Naive thymus-derived CD4-positive, alpha-beta T cell (primary cell): ENCODE measurements at regions not wholly inside any gene's neighbourhood (a gene's known extent, or its start where the extent isn't known, plus 50 kb on each side); places are given as distances from the start of the nearest gene placed in this dataset.
"Not testable (repeated sequence)": the region's sequence is repeated elsewhere in the genome, so short reads cannot be mapped to it uniquely, and the experiment has no call there.

Experiments
- ATAC-seq: fragments of 150-1000 bp; cut with Tn5 transposase; 2 replicates; pipeline ENCODE4 v1.10.0; 2021; ENCODE audit warnings: mild to moderate bottlenecking, moderate library complexity
- CTCF ChIA-PET: fragments of 350-600 bp; sonication (Branson Sonifier 250); formaldehyde crosslinking; loops from one replicate; lab custom pipeline; 2021; ENCODE audit warnings: antibody characterized with exemption; lab: Charles Lee
- POLR2A ChIA-PET: fragments of 350-600 bp; sonication (Branson Sonifier 250); formaldehyde crosslinking; loops from one replicate; lab custom pipeline; 2021; ENCODE audit warnings: antibody characterized with exemption, inconsistent platforms; lab: Charles Lee
- DNase-seq, 9 donors: peaks; one replicate each; pipeline versions ENCODE4 v3.0.0 to v3.0.0-alpha.2; 2020 to 2022; ENCODE audit warnings: mixed read lengths in 1 of 9
- H3K27ac ChIP-seq: one replicate; pipeline ENCODE4 v1.7.0; 2013; ENCODE audit warnings: mild to moderate bottlenecking, low read depth, low read length, moderate library complexity
- H3K27me3 ChIP-seq, 2 donors: one replicate each; pipeline ENCODE4 v1.7.0; 2013; ENCODE audit warnings: low read length in 2 of 2, mild to moderate bottlenecking in 2 of 2, moderate library complexity in 2 of 2; ENCODE audit not compliant: control insufficient read depth in 2 of 2, insufficient read depth in 2 of 2
- H3K36me3 ChIP-seq, 3 experiments: 1 replicate in 2 of 3; 2 replicates in 1 of 3; pipeline ENCODE4 v1.7.0; 2013; ENCODE audit warnings: low read length in 3 of 3, mild to moderate bottlenecking in 3 of 3, moderate library complexity in 1 of 3; ENCODE audit not compliant: insufficient read depth in 3 of 3, control insufficient read depth in 2 of 3
- H3K4me1 ChIP-seq, 2 donors: one replicate each; pipeline ENCODE4 v1.7.0; 2013; ENCODE audit warnings: low read length in 2 of 2, mild to moderate bottlenecking in 2 of 2, moderate library complexity in 1 of 2; ENCODE audit not compliant: control insufficient read depth in 2 of 2, insufficient read depth in 2 of 2
- H3K4me3 ChIP-seq: 2 replicates; pipeline ENCODE4 v1.7.0; 2013; ENCODE audit warnings: mild to moderate bottlenecking, low read length
- H3K9me3 ChIP-seq, 3 experiments: 1 replicate in 2 of 3; 2 replicates in 1 of 3; pipeline ENCODE4 v1.7.0; 2013; ENCODE audit warnings: low read length in 3 of 3; ENCODE audit not compliant: control insufficient read depth in 2 of 3
- H3K27ac Mint-ChIP-seq, 9 donors: one replicate each; pipeline ENCODE4 v1.8.0; 2020 to 2022; ENCODE audit warnings: mixed read lengths in 9 of 9, mild to moderate bottlenecking in 8 of 9, moderate library complexity in 5 of 9, inconsistent platforms in 2 of 9
- H3K27me3 Mint-ChIP-seq, 5 donors: one replicate each; pipeline ENCODE4 v1.8.0; 2021 to 2022; ENCODE audit warnings: mixed read lengths in 5 of 5, mild to moderate bottlenecking in 1 of 5
- H3K36me3 Mint-ChIP-seq, 5 donors: one replicate each; pipeline ENCODE4 v1.8.0; 2020 to 2022; ENCODE audit warnings: mixed read lengths in 5 of 5, mild to moderate bottlenecking in 3 of 5, inconsistent platforms in 1 of 5
- H3K4me1 Mint-ChIP-seq, 7 donors: one replicate each; pipeline ENCODE4 v1.8.0; 2020 to 2022; ENCODE audit warnings: mixed read lengths in 7 of 7, mild to moderate bottlenecking in 3 of 7, inconsistent platforms in 1 of 7
- H3K4me3 Mint-ChIP-seq, 10 donors: one replicate each; pipeline ENCODE4 v1.8.0; 2020 to 2022; ENCODE audit warnings: mild to moderate bottlenecking in 10 of 10, mixed read lengths in 10 of 10, moderate library complexity in 6 of 10, inconsistent platforms in 2 of 10
- H3K9me3 Mint-ChIP-seq, 11 donors: one replicate each; pipeline ENCODE4 v1.8.0; 2020 to 2022; ENCODE audit warnings: mixed read lengths in 11 of 11, mild to moderate bottlenecking in 4 of 11, inconsistent platforms in 1 of 11, moderate library complexity in 1 of 11
- intact Hi-C, 2 donors: fragments of 100-400 bp; cut with micrococcal nuclease; formaldehyde crosslinking; loops; one replicate each; pipeline ENCODE4 v1.15.1; 2023

DNA sequence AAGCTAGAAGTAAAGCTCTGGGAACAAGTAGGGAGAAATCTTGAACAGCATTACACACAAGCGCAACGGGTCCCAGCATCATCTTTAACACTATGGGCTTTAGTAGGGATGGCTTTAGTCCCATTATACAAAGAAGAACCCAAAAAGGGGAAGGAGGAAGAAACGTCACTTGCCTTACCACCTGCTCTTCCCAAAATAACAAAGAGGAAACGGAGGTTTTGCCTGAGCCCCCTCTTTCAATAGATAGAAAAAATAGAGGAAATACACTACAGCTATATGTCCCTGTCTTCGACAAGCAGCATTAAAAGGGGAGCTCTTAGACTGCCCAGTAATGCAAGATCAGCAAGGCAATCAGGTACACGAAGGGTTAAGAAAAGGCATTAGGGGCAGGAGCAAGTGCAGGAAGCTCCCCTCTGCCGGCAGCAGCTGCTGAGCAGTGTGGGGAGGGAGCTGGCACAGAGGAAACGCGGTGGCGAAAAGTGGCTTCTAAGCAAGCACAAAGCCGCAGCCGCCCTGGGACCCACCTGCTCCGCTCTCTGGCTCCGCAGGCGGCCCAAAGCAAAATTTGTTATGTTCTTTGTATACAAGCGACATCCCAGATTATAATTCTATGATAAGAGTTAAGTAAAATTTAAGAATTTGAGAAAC lies 1172.4 kb downstream of the TMEM121 start:
- CTCF ChIA-PET, POLR2A ChIA-PET, H3K4me3 ChIP-seq, intact Hi-C loops, H3K27me3 ChIP-seq, H3K4me1 ChIP-seq, H3K27ac ChIP-seq, H3K36me3 ChIP-seq, H3K9me3 Mint-ChIP-seq, H3K9me3 ChIP-seq, H3K36me3 Mint-ChIP-seq: not testable (repeated sequence)
- DNase-seq = peak in 5 of 9 donors; percentile 33 to 58 (median 36)
- H3K27me3 Mint-ChIP-seq = peaks cover 0 to 18% (median 0%) of the 10 kb centered on the region in 5 donors
- H3K4me1 Mint-ChIP-seq = peaks cover 6 to 35% (median 20%) of the 10 kb centered on the region in 7 donors
- peak; percentile 73 for ATAC-seq
- H3K27ac Mint-ChIP-seq = peak overlapping the region in 3 of 9 donors; percentile 46 to 51 (median 49)
- H3K4me3 Mint-ChIP-seq = peak overlapping the region in 7 of 10 donors; percentile 32 to 75 (median 47)

GRCh38 chr14:106703651-106704050 lies 1177.3 kb downstream of the TMEM121 start:
- H3K36me3 Mint-ChIP-seq, H3K27me3 ChIP-seq, H3K9me3 Mint-ChIP-seq, DNase-seq, H3K27ac ChIP-seq, H3K9me3 ChIP-seq, H3K4me3 ChIP-seq, H3K36me3 ChIP-seq, H3K4me1 ChIP-seq, CTCF ChIA-PET, POLR2A ChIA-PET, H3K27me3 Mint-ChIP-seq, intact Hi-C loops: not testable (repeated sequence)
- H3K4me1 Mint-ChIP-seq = peaks cover 3 to 24% (median 14%) of the 10 kb centered on the region in 7 donors
- H3K27ac Mint-ChIP-seq = peak overlapping the region in 2 of 9 donors; percentile 56 to 75
- peak; percentile 54 for ATAC-seq
- H3K4me3 Mint-ChIP-seq = peak overlapping the region in 6 of 10 donors; percentile 7 to 53 (median 32)

DNA sequence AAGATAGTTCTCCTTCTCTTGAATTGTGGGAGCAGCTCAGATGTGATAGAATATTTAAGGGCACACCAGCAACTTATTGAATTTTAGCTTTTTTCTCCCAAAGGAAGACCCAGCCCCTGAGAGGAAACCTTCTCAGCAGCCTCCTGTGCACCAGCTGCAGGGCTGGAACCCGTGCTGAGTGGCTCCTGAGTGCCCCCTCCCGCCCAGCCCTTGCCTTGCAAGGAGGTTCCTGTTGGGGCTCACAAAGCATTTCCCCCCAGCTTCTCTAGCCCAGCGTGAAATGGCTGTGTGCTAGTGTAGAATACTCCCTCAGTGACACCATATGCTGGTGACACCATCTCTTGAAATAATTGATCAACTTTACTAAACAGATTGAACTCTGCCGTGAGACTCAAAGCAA lies 1180.1 kb downstream of the TMEM121 start:
- ATAC-seq, H3K36me3 ChIP-seq, DNase-seq, H3K4me3 Mint-ChIP-seq, H3K27ac Mint-ChIP-seq, H3K27me3 Mint-ChIP-seq, H3K27me3 ChIP-seq, H3K27ac ChIP-seq, H3K4me3 ChIP-seq, POLR2A ChIA-PET, H3K9me3 ChIP-seq, H3K4me1 ChIP-seq, CTCF ChIA-PET, H3K36me3 Mint-ChIP-seq, H3K9me3 Mint-ChIP-seq, intact Hi-C loops: not testable (repeated sequence)
- peaks cover 0 to 12% (median 5%) of the 10 kb centered on the region in 7 donors for H3K4me1 Mint-ChIP-seq

- ATAC-seq, H3K9me3 Mint-ChIP-seq, H3K27me3 ChIP-seq, H3K4me3 ChIP-seq, H3K36me3 ChIP-seq, H3K4me3 Mint-ChIP-seq, H3K27ac ChIP-seq, H3K36me3 Mint-ChIP-seq, H3K27me3 Mint-ChIP-seq, intact Hi-C loops, POLR2A ChIA-PET, H3K4me1 ChIP-seq, DNase-seq, H3K27ac Mint-ChIP-seq, H3K9me3 ChIP-seq: not testable (repeated sequence)
- peaks cover 0 to 13% (median 7%) of the 10 kb centered on the region in 7 donors for H3K4me1 Mint-ChIP-seq
- CTCF ChIA-PET = interaction anchor here (0.7 kb wide), 1 partner anchor 1935 kb away, joined by 4 read pairs; no protein-coding TSS in a partner anchor
Observed at GRCh38 chr14:106710187-106710586, 1183.8 kb downstream of the TMEM121 start.

DNA sequence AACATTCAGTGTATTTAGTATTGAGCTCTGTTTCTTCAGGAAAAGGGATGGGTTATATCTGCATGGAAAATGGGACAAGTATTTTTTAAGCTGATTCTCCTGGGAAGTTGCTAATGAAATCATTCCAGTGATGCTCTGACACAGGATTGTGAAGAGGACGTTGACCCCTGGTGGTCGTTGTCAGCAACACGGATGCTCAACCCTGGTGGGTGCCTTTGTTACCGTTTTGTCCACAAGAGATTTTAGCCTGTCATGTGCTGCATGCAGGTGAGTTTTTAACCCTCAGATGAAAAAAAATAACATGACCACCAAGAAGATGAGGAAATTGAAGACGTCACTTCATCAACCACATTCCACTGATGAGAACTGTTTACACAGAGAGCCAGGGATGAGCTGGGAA lies 1186.1 kb downstream of the TMEM121 start:
- peak in 1 of 9 donors; percentile 6 for DNase-seq
- H3K9me3 ChIP-seq, H3K4me3 Mint-ChIP-seq, H3K4me1 ChIP-seq, H3K27ac ChIP-seq, H3K36me3 Mint-ChIP-seq, H3K36me3 ChIP-seq, intact Hi-C loops, H3K4me3 ChIP-seq, POLR2A ChIA-PET, H3K9me3 Mint-ChIP-seq, H3K27me3 ChIP-seq, ATAC-seq: not testable (repeated sequence)
- Mint-ChIP-seq H3K4me1 (peaks cover 4 to 16% (median 7%) of the 10 kb centered on the region in 7 donors), H3K27ac (peak overlapping the region in 5 of 9 donors; percentile 43 to 72 (median 59)), H3K27me3 (peaks cover 0 to 13% (median 0%) of the 10 kb centered on the region in 5 donors)
- CTCF ChIA-PET = interaction anchor here (0.9 to 1.2 kb wide), 2 partner anchors 38 to 50 kb away, joined by 3 to 5 read pairs; no protein-coding TSS in a partner anchor

DNA sequence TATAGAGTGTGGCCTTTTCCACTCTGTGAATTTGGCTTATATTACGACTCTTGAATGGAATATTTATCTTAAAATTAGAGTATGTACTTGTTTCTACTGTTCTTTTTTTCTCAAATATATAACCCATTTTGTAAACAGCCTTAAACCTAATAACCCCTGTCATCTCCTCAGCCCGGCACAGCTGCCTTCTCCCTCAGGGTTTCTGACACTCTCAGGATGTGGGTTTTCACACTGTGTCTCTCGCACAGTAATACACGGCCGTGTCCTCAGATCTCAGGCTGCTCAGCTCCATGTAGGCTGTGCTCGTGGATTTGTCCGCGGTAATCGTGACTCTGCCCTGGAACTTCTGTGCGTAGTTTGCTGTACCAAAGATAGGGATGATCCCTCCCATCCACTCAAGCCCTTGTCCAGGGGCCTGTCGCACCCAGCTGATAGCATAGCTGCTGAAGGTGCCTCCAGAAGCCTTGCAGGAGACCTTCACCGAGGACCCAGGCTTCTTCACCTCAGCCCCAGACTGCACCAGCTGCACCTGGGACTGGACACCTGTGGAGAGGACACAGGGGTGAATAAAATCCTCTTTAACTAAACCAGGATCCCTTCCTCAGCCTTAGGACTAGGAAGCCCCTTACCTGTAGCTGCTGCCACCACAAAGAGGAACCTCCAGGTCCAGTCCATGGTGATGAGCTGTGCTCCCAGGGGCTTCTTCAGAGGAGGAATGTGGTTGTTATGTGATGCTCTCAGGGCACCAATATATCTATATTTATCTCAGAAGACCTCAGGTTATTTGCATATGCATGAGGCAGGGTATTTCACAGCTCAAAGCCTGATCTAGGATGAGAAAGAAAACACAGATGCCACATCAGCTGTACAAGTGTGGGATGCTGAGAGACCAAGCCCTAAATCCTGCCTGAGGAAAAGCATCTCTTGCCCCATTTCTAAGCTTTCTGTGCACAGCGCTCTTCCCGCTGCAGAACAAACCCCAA lies 1188.4 kb downstream of the TMEM121 start:
- H3K36me3 Mint-ChIP-seq, H3K27ac ChIP-seq, H3K9me3 Mint-ChIP-seq, H3K36me3 ChIP-seq, POLR2A ChIA-PET, H3K9me3 ChIP-seq, H3K27me3 ChIP-seq, H3K27ac Mint-ChIP-seq, H3K4me3 ChIP-seq: not testable (repeated sequence)
- CTCF ChIA-PET = interaction anchor here (0.6 kb wide), 1 partner anchor 111 kb away, joined by 3 read pairs; no protein-coding TSS in a partner anchor
- Mint-ChIP-seq H3K27me3 (peaks cover 0 to 13% (median 0%) of the 10 kb centered on the region in 5 donors), H3K4me3 (peak overlapping the region in 2 of 10 donors; percentile 30 to 45), H3K4me1 (peaks cover 2 to 22% (median 16%) of the 10 kb centered on the region in 7 donors)
- peaks cover 10 to 13% of the 10 kb centered on the region in 2 donors for H3K4me1 ChIP-seq
- ATAC-seq = peak; percentile 76
- intact Hi-C loops = loop anchor here in 1 of 2 donors (2.0 kb wide), 1 partner anchor 46 kb away; no protein-coding TSS in a partner anchor
- peak in 3 of 9 donors; percentile 7 to 35 (median 31) for DNase-seq
